Fibroblast of lung (primary cell): ENCODE measurements at regions not wholly inside any gene's neighbourhood (a gene's known extent, or its start where the extent isn't known, plus 50 kb on each side); places are given as distances from the start of the nearest gene placed in this dataset.

Experiments used
- DNase-seq, 2 donors: peaks; one replicate each; pipeline versions ENCODE4 v3.0.0 to v3.0.0-alpha.2; 2010; ENCODE audit warnings: low read depth in 2 of 2
- H2AFZ ChIP-seq: 2 replicates; pipeline ENCODE4 v1.5.1; 2012; ENCODE audit warnings: low read length, control low read depth, inconsistent platforms
- H3K27ac ChIP-seq: 2 replicates; pipeline ENCODE4 v1.5.1; 2011; ENCODE audit warnings: low read length, control low read depth; ENCODE audit not compliant: insufficient read depth
- H3K27me3 ChIP-seq: 2 replicates; pipeline ENCODE4 v1.5.1; 2011; ENCODE audit warnings: mild to moderate bottlenecking, low read length; ENCODE audit not compliant: control insufficient read depth, insufficient read depth
- H3K36me3 ChIP-seq: 2 replicates; pipeline ENCODE4 v1.5.1; 2011; ENCODE audit warnings: low read length; ENCODE audit not compliant: control insufficient read depth, insufficient read depth
- H3K4me1 ChIP-seq: 2 replicates; pipeline ENCODE4 v1.5.1; 2011; ENCODE audit warnings: low read length; ENCODE audit not compliant: control insufficient read depth, insufficient read depth; ENCODE audit errors: extremely low read depth
- H3K4me2 ChIP-seq: 2 replicates; pipeline ENCODE4 v1.5.1; 2011; ENCODE audit warnings: low read length, control low read depth; ENCODE audit not compliant: insufficient read depth; ENCODE audit errors: extremely low read depth
- H3K4me3 ChIP-seq, 4 experiments: fragments of 200-600 bp in 1 of 4; sonication (generic) in 1 of 4; replicated peaks in 1 of 4; 2 replicates each; pipeline ENCODE4 v1.5.1; 2011 to 2016; ENCODE audit warnings: low read length in 4 of 4, low read depth in 3 of 4, mild to moderate bottlenecking in 3 of 4, control low read depth in 2 of 4, inconsistent platforms in 1 of 4, mixed read lengths in 1 of 4; ENCODE audit not compliant: insufficient read depth in 1 of 4; ENCODE audit errors: control extremely low read depth in 1 of 4
- H3K79me2 ChIP-seq: 2 replicates; pipeline ENCODE4 v1.5.1; 2012; ENCODE audit warnings: mild to moderate bottlenecking, low read length, inconsistent platforms; ENCODE audit not compliant: control insufficient read depth, insufficient read depth
- H3K9ac ChIP-seq: 2 replicates; pipeline ENCODE4 v1.5.1; 2011; ENCODE audit warnings: mild to moderate bottlenecking, low read length, control low read depth; ENCODE audit not compliant: insufficient read depth
- H3K9me3 ChIP-seq: 2 replicates; pipeline ENCODE4 v1.5.1; 2012; ENCODE audit warnings: low read depth, low read length; ENCODE audit not compliant: control insufficient read depth, insufficient read depth
- H4K20me1 ChIP-seq: 2 replicates; pipeline ENCODE4 v1.5.1; 2011; ENCODE audit warnings: low read length; ENCODE audit not compliant: control insufficient read depth, insufficient read depth; ENCODE audit errors: extremely low read depth
- EZH2 ChIP-seq: IDR thresholded peaks from 2 replicates; pipeline ENCODE4 v1.5.1; 2012; ENCODE audit warnings: low read length, control low read depth, mild to moderate bottlenecking; ENCODE audit errors: missing control alignments
- TF ChIP-seq, protein P1 (sequence below), 2 donors: IDR thresholded peaks in 1 of 2; conservative IDR thresholded peaks in 1 of 2; 1 replicate in 1 of 2; 2 replicates in 1 of 2; pipeline ENCODE4 v1.5.1; 2011 to 2012; ENCODE audit warnings: low read length in 2 of 2, control low read depth in 1 of 2, inconsistent platforms in 1 of 2, low read depth in 1 of 2, mild to moderate bottlenecking in 1 of 2

DNA sequence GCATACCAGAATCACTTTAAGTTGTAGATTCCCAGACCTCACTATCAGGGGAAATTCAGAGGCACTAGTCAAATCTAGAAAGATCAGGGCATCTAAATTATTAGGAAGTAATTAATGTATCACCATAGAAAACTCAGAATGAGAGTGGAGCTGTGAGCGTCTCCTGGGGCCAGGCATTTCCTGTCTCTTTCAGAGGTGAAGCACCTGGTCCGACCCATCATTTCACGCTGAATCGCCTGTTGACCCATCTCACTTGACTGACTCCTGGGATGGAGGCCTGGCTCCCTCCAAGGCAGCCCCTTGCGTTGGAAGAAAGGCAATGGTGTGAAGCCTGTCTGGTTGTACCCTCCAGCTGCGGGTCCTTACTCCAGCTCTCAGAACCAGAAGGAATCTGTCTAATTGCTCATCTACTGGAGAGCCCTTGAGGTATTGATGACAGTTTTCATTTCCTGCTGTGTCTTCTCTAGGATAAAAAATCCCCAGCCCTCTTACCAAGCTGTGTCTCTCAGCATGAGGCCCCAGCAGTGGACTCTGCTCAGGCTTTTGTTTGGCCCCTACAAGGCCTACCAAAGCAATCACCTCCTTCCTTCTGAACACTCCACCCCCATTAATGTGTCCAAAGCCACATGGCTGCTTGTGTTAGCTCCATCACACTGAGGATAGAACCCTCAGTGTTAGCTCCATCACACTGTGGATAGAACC lies 93.2 kb upstream of the SYT13 start:
- Histone ChIP-seq H3K4me2 (no peak overlapping the region), H3K36me3 (no peaks in the 10 kb centered on the region), H3K9me3 (no peaks in the 10 kb centered on the region), H3K4me1 (no peaks in the 10 kb centered on the region), H3K27me3 (no peaks in the 10 kb centered on the region), H3K79me2 (no peaks in the 10 kb centered on the region), H2AFZ (no peak overlapping the region), H4K20me1 (no peaks in the 10 kb centered on the region), H3K27ac (no peak overlapping the region), H3K4me3 (no peak overlapping the region), H3K9ac (no peak overlapping the region)
- TF ChIP-seq, protein P1, sequence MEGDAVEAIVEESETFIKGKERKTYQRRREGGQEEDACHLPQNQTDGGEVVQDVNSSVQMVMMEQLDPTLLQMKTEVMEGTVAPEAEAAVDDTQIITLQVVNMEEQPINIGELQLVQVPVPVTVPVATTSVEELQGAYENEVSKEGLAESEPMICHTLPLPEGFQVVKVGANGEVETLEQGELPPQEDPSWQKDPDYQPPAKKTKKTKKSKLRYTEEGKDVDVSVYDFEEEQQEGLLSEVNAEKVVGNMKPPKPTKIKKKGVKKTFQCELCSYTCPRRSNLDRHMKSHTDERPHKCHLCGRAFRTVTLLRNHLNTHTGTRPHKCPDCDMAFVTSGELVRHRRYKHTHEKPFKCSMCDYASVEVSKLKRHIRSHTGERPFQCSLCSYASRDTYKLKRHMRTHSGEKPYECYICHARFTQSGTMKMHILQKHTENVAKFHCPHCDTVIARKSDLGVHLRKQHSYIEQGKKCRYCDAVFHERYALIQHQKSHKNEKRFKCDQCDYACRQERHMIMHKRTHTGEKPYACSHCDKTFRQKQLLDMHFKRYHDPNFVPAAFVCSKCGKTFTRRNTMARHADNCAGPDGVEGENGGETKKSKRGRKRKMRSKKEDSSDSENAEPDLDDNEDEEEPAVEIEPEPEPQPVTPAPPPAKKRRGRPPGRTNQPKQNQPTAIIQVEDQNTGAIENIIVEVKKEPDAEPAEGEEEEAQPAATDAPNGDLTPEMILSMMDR (conservative IDR thresholded peaks at IDR 0.05 in 1 of 2, IDR thresholded peaks at IDR 0.05 in 1 of 2; ENCODE audit: low read depth in 1 of 2, low read length in 2 of 2), result no peak
- no peak for TF ChIP-seq EZH2
- no peak for DNase-seq

DNA sequence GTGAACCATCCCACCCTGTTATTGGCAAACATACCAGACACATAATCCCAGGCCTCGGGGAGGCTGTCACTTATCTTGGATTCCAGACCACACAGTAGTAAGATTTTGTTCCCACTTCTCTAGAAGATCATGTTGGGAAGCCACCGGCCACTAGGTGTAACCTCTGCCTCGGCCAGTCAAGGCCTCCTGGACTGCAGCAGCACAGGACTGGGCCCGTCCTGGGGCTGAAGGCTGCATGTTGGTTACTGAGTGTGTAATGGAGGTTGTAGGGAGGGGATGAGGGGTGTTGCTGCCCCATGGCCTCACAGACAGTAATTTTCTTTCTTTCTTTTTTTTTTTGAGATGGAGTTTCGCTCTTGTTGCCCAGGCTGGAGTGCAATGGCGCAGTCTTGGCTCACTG lies 92.4 kb upstream of the SYT13 start:
- H3K36me3 ChIP-seq, result no peaks in the 10 kb centered on the region
- no peak overlapping the region for H2AFZ ChIP-seq
- DNase-seq, result no peak
- no peaks in the 10 kb centered on the region for H3K79me2 ChIP-seq
- no peaks in the 10 kb centered on the region for H3K9me3 ChIP-seq
- H3K27me3 ChIP-seq, result no peaks in the 10 kb centered on the region
- H3K4me1 ChIP-seq, result no peaks in the 10 kb centered on the region
- H3K27ac ChIP-seq, result no peak overlapping the region
- no peak for TF ChIP-seq EZH2
- TF ChIP-seq, protein P1 (conservative IDR thresholded peaks at IDR 0.05 in 1 of 2, IDR thresholded peaks at IDR 0.05 in 1 of 2; ENCODE audit: low read depth in 1 of 2, low read length in 2 of 2), result no peak
- H3K4me2 ChIP-seq, result no peak overlapping the region
- no peak overlapping the region for H3K9ac ChIP-seq
- no peak overlapping the region for H3K4me3 ChIP-seq
- H4K20me1 ChIP-seq, result no peaks in the 10 kb centered on the region

DNA sequence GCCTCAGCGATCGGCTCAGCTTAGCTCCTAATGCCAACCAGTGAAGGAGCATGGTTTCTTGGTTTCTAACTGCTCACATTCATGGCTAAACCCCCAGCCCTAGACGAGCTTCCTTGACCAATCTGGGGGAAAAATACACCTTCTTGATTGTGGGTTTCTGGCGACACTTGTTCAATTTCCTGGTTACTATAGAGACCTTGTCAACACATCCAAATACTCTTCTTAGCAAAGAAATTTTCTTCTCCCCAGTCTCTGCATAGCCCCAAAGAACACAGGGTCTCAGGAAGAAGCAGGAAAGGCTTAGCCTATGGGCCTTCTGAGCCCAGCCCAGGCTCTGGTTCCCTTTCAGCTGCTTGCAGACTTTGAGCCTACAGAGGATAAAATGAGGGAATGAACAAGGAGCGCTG lies 88.5 kb upstream of the SYT13 start:
- no peaks in the 10 kb centered on the region for H3K9me3 ChIP-seq

More for the DNA sequence above, 88.5 kb upstream of the SYT13 start:
- H3K27me3 ChIP-seq, result peaks cover 2% of the 10 kb centered on the region
- H2AFZ ChIP-seq, result no peak overlapping the region
- no peak overlapping the region for H3K27ac ChIP-seq
- DNase-seq, result no peak
- no peak overlapping the region for H3K4me3 ChIP-seq
- H3K79me2 ChIP-seq, result no peaks in the 10 kb centered on the region
- TF ChIP-seq EZH2, result no peak
- TF ChIP-seq, protein P1 (conservative IDR thresholded peaks at IDR 0.05 in 1 of 2, IDR thresholded peaks at IDR 0.05 in 1 of 2; ENCODE audit: low read depth in 1 of 2, low read length in 2 of 2), result no peak
- H4K20me1 ChIP-seq, result no peaks in the 10 kb centered on the region
- H3K4me1 ChIP-seq, result no peaks in the 10 kb centered on the region
- H3K36me3 ChIP-seq, result no peaks in the 10 kb centered on the region
- H3K9ac ChIP-seq, result no peak overlapping the region
- H3K4me2 ChIP-seq, result no peak overlapping the region
